HEK293T (cell line): ENCODE measurements at regions not wholly inside any gene's neighbourhood (a gene's known extent, or its start where the extent isn't known, plus 50 kb on each side); places are given as distances from the start of the nearest gene placed in this dataset.

Experiments used
- CTCF ChIA-PET: fragments of 350-600 bp; formaldehyde crosslinking; extraction: SDS; loops from one replicate; lab custom pipeline; 2021; ENCODE audit warnings: antibody characterized with exemption, inconsistent platforms; lab: Yijun Ruan, JAX
- POLR2A ChIA-PET: fragments of 350-600 bp; formaldehyde crosslinking; extraction: SDS; loops from one replicate; lab custom pipeline; 2020; ENCODE audit warnings: antibody characterized with exemption, inconsistent platforms; lab: Yijun Ruan, JAX
- DNase-seq: peaks from one replicate; pipeline ENCODE4 v3.0.0; 2012; ENCODE audit warnings: mixed read lengths; ENCODE audit errors: extremely low spot score
- ARNT ChIP-seq: fragments of 450-650 bp; IDR thresholded peaks from 2 replicates; pipeline ENCODE4 v1.6.1; 2017; ENCODE audit warnings: mild to moderate bottlenecking
- BHLHE40 ChIP-seq: fragments of 450-650 bp; IDR thresholded peaks from 2 replicates; pipeline ENCODE4 v1.6.1; 2016; ENCODE audit warnings: mild to moderate bottlenecking, moderate library complexity, borderline replicate concordance
- CTBP1 ChIP-seq: fragments of 450-650 bp; IDR thresholded peaks from 2 replicates; pipeline ENCODE4 v1.6.1; 2016; ENCODE audit warnings: borderline replicate concordance
- ELF4 ChIP-seq: fragments of 450-650 bp; IDR thresholded peaks from 2 replicates; pipeline ENCODE4 v1.6.1; 2017; ENCODE audit warnings: antibody characterized with exemption
- FOXA1 ChIP-seq: fragments of 450-650 bp; IDR thresholded peaks from 2 replicates; pipeline ENCODE4 v1.6.1; 2016; ENCODE audit warnings: mild to moderate bottlenecking
- FOXK2 ChIP-seq: fragments of 450-650 bp; IDR thresholded peaks from 2 replicates; pipeline ENCODE4 v1.6.1; 2016; ENCODE audit warnings: mild to moderate bottlenecking
- FOXM1 ChIP-seq: fragments of 450-650 bp; IDR thresholded peaks from 2 replicates; pipeline ENCODE4 v1.6.1; 2017; ENCODE audit warnings: mild to moderate bottlenecking, borderline replicate concordance
- HDGF ChIP-seq: fragments of 450-650 bp; IDR thresholded peaks from 2 replicates; pipeline ENCODE4 v1.6.1; 2017; ENCODE audit warnings: antibody characterized with exemption, borderline replicate concordance
- L3MBTL2 ChIP-seq: fragments of 450-650 bp; conservative IDR thresholded peaks from 2 replicates; pipeline ENCODE4 v1.6.1; 2016; ENCODE audit warnings: mild to moderate bottlenecking
- LEF1 ChIP-seq: fragments of 450-650 bp; IDR thresholded peaks from 2 replicates; pipeline ENCODE4 v1.6.1; 2017; ENCODE audit warnings: mild to moderate bottlenecking, borderline replicate concordance
- NFRKB ChIP-seq: fragments of 450-650 bp; IDR thresholded peaks from 2 replicates; pipeline ENCODE4 v1.6.1; 2016; ENCODE audit warnings: mild to moderate bottlenecking, moderate library complexity
- SP1 ChIP-seq: fragments of 450-650 bp; IDR thresholded peaks from 2 replicates; pipeline ENCODE4 v1.6.1; 2017
- SUZ12 ChIP-seq: fragments of 450-650 bp; IDR thresholded peaks from 2 replicates; pipeline ENCODE4 v1.6.1; 2016; ENCODE audit warnings: mild to moderate bottlenecking
- TARDBP ChIP-seq: fragments of 450-650 bp; IDR thresholded peaks from 2 replicates; pipeline ENCODE4 v1.6.1; 2016
- ZNF384 ChIP-seq: fragments of 450-650 bp; IDR thresholded peaks from 2 replicates; pipeline ENCODE4 v1.6.1; 2016
- TF ChIP-seq, protein P1 (sequence below): fragments of 450-650 bp; IDR thresholded peaks from 2 replicates; pipeline ENCODE4 v1.6.1; 2016

DNA sequence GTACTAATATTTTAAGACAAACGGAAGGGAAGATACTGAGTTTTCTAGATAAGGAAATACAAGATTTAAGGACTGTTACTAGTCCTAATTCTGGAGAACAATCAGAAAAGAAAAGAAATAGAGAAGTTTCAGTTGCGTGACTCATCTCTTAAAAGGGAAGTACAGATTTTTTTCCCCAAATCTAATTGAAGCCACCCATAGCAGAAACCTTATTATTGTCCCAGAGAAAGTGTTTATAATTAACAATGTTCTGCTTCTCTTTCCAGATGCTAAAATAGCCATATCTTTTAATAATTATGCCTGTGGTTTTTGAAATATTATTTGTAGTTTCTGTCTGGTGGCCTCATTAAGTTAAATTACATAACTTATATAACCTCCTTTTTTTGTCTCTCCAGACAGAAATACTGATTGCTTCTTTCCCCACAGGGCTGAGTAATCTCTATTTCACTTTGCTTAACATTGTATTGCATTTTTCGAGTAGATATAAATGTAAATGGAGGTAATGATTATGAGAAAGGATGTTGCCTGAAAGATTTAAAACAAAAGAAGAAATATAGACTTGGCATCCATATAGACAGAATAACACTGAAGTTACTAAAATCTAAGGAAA, 240.7 kb upstream of the MBL2 start:
- TF ChIP-seq ARNT = no peak
- POLR2A ChIA-PET = no interaction called here
- no peak for DNase-seq
- CTCF ChIA-PET = no interaction called here

DNA sequence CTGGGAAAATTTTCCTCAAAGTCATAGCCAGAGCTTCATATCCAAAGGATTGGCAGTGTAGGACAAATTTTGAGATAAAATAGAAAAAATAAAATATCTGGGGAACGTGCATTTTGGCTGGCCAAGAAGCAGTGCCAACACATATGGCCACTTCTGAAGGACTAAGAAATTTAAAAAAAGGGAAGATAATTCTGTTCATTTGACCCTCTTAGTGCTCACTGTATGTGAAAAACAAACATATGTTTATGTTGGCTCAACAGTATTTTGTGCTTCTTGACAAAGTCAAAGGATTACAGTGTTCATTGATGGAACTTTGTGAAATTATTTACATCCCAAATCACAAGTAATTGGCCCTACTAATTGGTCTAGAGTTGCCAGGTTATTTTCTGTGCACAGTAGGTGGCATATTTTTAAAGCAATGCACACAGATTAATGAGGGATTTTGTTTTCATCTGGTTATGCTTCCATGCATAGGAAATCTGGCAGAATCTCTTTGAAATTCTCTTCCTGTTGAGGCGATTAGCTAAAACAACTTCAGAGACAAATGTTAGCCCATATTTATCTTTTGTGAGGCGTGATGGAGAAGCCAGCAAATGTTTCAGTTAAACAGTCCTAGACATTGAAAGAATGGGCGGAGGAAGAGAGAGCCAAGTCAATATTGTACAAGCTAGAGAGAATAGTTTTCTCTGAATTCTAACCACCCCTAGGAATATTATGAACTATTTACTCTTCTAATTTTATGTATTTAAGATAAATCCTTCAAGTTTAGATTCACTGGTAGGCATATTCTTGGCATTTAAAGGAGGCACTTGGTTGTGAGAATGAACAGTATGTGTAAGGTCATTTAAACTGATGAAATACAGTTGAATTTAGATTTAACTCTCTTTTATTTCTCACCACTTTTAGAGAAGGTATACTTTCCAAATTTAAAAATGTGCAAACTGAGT, 237.7 kb upstream of the MBL2 start:
- no peak for TF ChIP-seq SP1
- TF ChIP-seq ELF4 = no peak
- TF ChIP-seq FOXM1 = no peak
- no peak for TF ChIP-seq LEF1
- TF ChIP-seq FOXK2 = no peak
- no peak for TF ChIP-seq SUZ12
- no peak for DNase-seq
- POLR2A ChIA-PET = no interaction called here
- CTCF ChIA-PET = no interaction called here

DNA sequence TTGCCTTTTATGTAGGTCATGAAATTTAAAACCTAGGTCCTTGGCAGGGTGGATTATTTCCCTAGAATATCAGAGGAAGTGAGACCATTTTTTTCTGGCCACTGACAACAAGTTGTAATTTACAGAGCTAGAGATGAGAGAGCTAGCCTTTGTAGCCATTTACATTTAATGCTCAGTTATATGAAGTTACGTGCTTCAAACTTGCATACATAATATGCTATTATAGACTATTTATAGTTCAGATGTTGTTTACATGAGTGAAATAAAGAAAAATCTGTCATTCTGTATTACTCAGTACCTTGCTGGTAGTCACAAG, 234.9 kb upstream of the MBL2 start:
- DNase-seq = no peak
- CTCF ChIA-PET = no interaction called here
- POLR2A ChIA-PET = no interaction called here
- TF ChIP-seq NFRKB (no peak), FOXA1 (no peak), BHLHE40 (no peak), HDGF (no peak), FOXK2 (no peak), LEF1 (no peak), ZNF384 (no peak), ARNT (no peak), L3MBTL2 (no peak), TARDBP (no peak), ELF4 (no peak), SUZ12 (no peak), CTBP1 (no peak)
- TF ChIP-seq, protein P1, sequence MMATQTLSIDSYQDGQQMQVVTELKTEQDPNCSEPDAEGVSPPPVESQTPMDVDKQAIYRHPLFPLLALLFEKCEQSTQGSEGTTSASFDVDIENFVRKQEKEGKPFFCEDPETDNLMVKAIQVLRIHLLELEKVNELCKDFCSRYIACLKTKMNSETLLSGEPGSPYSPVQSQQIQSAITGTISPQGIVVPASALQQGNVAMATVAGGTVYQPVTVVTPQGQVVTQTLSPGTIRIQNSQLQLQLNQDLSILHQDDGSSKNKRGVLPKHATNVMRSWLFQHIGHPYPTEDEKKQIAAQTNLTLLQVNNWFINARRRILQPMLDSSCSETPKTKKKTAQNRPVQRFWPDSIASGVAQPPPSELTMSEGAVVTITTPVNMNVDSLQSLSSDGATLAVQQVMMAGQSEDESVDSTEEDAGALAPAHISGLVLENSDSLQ = no peak

DNA sequence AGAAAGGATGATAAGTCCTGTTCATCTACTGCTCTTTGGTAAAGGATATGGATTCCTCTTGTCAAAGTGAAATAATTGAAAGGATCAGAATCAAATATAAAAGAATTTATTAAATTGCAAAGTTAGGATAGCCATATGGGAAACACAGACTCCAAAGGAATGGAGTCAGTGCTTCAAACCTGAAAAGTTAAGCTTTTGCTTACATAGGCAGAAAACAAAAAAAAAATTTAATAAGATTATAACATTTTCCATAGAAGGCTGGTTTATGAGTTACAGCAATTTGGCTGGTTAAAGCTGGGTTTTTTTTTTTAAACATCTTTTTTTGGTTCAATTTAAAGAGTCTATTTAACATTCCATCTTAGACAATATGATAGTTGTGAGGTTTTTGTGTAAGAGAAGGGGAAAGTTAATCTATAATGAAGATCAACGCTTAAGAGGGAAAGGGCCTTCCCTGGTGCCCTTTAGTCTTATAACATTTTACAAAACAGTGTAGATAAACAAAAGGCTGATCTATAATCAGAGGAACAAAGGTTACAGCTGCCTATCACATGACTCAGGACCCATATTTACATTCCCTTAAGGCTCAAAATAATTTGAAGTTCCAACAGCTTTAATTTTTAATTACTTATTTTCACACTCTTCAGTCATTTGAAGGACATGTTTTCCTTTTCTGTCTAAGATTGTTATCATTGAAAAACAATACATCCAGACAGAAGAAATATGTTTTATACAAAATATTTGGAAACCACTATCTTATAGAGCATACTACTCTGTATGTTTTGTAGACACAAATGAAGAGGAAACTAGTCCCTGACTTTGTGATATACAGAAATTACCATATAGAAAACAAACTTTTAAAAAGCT, 234.3 kb upstream of the MBL2 start:
- TF ChIP-seq FOXA1 (no peak), FOXK2 (no peak), LEF1 (no peak), FOXM1 (no peak), HDGF (no peak), TARDBP (no peak), SUZ12 (no peak), L3MBTL2 (no peak), CTBP1 (no peak)
- TF ChIP-seq, protein P1 = no peak
- CTCF ChIA-PET = no interaction called here
- POLR2A ChIA-PET = no interaction called here
- DNase-seq = no peak

DNA sequence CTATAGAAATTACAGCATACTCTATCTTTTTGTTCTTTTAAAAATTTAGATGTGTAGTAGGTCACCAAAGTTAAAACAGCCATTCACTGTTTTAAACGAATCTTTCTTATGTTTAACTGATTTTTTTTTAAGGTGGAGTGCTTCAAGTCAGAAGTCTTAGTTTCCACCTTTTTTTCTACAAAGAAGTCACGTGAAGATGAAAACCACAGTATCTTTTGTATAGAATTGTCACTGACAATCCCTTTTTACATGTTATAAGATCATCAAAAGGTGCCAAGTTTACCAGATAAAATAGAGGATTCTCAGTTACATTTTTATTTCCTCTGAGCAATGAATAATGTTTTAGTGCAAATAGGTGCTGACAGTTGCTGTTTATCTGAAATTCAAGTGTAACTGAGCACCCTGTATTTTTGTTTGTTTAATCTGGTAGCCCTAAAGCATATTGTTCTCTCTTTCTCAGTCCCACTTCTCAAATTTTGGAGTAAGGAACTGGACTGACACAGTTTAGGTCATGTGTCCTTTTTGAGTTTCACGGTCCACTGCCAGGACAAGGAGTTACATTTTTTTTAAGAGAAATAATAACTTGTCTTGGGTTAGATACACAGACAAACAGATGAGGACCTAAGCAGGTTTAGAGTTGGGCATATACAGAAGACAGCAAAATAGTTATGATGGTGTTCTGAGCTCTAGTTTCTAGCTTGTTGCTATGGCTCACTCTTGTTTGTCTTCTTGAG, 233.2 kb upstream of the MBL2 start:
- TF ChIP-seq, protein P1 = no peak
- TF ChIP-seq ARNT (no peak), SUZ12 (no peak), BHLHE40 (no peak), ZNF384 (no peak), ELF4 (no peak), HDGF (no peak), NFRKB (no peak), TARDBP (no peak), LEF1 (no peak), FOXA1 (no peak), SP1 (no peak), FOXK2 (no peak), L3MBTL2 (no peak), CTBP1 (no peak), FOXM1 (no peak)
- CTCF ChIA-PET = no interaction called here
- DNase-seq = no peak
- POLR2A ChIA-PET = no interaction called here

DNA sequence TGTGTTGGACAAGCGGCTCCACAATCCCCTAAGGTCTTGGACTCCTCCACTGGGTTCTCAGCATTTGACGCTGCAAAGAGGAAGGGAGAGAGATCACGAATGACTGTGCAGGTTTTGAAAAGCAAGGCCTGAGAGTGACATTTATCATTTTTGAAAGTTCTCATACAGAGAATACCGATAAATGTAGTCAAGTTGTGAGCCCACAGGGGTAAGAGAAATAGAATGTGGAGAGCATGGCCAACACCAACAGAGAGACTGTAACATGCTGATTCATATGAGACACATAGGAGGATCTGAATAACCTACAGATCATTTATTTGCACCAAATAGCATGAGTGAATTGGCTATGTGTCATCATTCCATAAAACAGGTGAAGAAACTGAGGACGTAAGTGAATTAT, 230.5 kb upstream of the MBL2 start:
- TF ChIP-seq FOXK2 (no peak), TARDBP (no peak)
- ChIA-PET CTCF (no interaction called here), POLR2A (no interaction called here)
- no peak for DNase-seq
